GM21576 (cell line): ENCODE measurements at regions not wholly inside any gene's neighbourhood (a gene's known extent, or its start where the extent isn't known, plus 50 kb on each side); places are given as distances from the start of the nearest gene placed in this dataset.

Experiments used
- ATAC-seq: cut with Tn5 transposase; IDR thresholded peaks from one replicate; pipeline ENCODE4 v1.9.1; 2021; ENCODE audit warnings: mild to moderate bottlenecking, moderate library complexity; ENCODE audit not compliant: unreplicated experiment

DNA sequence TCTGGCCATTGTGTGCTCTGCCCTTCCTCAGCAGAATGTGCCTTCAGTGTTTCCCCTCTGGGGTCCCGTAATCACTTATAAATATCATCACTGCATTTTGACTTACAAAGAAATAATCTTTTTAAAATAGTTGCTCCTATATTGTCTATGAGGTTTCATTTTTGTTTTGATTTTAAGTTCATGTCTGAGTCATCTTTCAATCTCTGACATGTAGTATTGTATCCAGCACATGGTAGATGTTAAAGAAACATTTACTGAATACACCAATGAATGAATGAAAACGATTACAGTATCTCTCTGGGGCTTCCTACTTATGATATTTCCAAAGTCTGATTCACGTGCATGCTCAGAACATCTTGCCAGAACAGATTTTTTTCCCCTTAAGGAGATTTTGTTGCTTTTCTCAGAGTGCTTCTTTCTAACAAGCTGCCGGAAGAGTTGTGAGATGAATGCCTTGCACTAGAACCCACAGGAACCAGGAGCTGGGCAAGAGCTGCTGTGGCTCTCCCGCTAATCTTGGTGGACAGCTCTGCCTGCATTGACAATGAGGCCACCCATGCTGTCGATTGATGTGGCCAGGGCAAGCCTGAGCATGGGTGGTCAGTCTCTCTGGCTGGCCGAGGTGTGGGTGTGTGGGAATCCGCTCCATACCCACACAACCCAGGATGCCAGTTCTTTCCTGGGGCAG, 199.4 kb downstream of the CYRIA start:
- no peak for ATAC-seq

DNA sequence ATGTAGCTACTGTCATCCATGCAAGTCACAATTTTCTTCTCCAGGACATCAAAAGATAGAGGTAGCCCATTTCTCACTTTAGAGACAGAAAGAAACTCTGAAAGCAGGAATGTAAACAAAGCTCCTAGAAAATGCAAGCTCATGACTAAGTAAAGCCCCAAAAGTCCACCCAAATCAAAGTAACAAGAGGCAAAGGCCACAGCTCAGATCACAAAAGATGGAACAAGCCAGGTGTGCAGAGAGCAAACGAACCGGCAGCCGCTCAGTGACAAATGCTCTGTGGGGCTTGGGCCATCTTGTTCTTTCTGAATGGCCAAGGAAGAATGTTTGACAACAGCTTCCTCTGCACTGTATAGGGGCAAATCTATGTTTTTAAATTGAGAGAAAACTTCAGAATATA, 201.0 kb downstream of the CYRIA start:
- ATAC-seq: no peak

DNA sequence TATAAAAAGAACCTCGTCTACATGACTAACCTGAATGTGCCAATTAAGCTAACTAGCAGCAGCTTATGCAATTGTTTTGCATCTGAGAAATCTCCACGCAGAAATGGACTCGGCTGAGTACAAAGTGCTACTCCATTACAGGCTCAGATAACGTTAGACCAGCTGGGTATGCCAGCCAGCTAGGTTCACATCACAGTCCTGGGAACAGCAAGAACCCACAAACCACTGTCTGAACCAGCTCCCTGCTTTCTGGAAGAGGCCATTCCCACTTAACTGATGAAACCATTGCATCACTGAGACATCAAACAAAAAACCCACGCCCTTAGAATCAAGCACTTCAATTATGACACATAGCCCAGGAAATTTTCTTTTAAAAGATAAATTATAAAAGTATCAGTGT, 202.7 kb downstream of the CYRIA start:
- ATAC-seq: no peak

DNA sequence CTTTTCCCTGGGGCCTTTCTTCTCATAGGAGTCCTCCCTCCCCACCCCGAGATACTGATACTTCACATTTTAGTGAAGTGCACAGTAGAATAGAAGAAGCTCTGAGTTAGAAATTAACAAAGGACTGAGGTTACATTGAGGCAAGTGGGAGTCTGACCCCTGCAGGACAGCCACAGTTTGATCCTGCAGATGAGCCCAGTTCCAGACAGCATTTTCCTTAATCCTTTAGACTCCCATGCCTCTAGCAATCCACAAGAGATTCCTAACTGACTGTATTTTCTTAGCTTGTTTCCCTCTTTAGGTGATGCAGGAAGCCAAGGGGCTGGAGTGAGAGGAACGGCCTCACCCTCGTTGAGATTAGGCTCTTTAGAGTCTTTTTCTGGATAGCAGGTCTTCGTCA, 204.0 kb downstream of the CYRIA start:
- ATAC-seq: no peak

DNA sequence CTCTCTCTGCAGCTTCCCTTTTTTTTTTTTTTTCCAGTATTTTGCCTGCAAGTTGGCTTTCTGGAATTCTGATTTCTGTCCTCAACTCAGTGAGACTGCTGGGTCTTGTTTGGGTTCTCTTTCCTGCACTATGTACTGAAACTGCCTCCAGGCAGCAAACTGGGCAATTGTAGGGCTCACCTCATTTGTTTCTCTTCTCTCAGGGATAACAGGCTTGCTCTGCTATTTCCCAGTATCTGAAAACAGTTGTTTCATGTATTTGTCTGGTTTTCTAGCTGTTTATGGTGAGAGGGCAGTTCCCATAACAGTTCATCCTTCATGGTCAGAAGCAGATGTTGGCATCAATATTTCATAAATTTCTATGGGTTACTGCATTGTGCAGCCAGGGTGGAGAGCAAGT, 206.0 kb downstream of the CYRIA start:
- no peak for ATAC-seq

DNA sequence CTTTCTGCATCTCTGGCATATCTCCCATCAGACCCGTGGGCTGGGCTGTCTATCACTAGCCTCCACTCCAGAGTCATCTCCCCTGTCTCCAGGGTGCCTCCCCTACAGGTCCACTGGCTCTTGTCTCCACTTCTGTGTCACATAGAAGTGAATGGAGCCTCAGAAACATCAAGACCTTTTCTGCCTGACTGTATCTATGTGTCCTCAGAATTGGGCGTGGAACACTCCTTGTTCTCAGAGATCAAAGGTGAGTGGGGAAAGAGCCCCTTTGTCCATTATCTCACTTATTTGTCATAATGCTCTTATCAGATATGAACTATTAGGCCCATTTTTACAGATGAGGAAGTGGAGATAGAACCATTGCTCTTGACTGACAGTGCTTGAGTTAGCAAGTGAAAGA, 211.0 kb downstream of the CYRIA start:
- no peak for ATAC-seq

DNA sequence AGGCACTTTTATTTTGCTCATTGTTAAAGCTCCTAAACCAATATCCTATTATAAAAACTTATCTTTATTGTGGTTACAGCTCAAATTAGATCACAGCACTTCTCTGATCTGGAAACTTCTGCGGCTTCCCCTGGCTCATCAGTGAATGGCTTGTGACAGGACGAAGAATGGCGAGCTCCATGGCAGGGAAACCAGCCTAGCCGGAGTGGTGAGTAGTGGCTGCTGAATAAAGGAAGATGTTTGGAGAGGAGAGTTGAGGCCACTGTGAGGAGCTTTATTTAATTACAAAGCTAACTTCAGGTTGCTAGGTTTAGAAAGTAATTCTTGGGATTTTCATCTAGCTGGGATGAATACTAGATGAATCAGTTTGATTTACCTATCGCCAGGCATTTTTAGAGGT, 213.5 kb downstream of the CYRIA start:
- no peak for ATAC-seq

DNA sequence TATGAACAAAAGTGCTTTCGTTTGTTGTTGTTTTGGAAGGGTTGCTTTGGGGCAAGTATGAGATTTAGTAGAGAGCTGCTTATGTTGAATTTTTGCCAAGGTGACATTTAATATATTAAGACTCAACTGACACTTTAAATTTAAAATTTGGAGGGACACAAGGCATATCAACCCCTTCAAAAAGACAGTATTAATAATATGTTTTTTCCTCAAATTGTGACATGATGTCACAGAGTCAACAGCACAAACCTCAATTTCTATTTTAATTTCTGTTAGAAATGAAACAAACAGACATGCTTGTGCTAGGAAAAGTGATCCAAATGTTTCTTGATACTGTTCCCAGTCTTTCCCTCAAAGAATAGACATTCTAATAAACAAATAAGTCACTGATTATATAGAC, 218.9 kb downstream of the CYRIA start:
- no peak for ATAC-seq

DNA sequence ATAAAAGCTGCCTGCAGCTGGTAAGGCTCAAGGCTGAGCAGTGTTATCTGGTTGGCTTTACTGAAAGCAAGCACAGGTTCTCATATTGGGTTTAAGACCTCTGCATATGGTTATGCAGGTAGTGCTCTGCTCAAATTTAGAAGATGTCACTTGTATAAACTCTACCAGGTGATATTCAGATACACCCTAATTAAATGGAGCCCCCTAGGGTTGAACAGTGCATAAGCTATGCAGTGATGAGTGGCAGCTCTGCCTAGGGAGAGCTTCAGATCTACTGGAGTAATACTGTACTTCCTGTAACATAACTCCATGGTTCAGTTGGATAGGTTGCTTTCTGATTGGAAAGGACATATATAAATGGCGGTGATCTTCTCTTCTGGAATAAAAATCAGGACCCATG, 222.7 kb downstream of the CYRIA start:
- no peak for ATAC-seq

DNA sequence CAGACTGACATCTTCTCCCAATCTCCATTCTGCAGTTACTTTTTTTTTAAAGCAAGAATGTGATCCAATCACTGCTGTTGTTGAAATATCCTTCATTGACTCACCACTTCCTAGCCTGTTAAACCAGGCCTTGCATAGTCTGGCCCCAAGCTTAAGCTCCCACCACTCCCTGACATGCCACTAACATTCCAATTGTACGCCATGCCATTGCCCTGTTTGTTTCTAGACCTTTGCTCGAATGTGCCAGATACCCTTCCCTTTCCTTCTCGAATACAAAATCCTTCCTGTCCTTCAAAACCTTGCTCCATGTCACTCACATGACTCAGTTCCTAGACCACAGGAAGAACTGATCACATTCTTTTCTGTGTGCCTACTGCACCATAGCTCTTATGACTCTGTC, 224.2 kb downstream of the CYRIA start:
- no peak for ATAC-seq

DNA sequence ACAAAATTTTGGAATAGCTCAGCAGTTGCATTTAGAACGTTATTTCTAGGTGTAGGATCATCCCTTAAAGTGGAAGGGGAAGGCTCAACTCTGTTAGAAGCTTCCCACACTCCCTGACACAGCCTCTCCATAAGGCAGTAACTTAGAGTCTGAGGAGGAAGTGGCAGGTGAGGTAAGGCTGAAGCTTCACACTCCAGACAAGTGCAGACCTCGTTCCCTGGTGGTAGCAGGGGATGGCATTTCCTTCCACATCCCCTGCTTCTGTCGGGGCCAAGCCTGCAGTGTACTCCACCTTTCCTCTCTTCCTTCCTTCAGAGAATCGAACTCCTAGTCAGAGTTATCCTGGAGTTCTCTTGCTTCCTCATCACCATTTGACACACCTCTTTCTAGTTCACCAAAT, 224.7 kb downstream of the CYRIA start:
- ATAC-seq: no peak

DNA sequence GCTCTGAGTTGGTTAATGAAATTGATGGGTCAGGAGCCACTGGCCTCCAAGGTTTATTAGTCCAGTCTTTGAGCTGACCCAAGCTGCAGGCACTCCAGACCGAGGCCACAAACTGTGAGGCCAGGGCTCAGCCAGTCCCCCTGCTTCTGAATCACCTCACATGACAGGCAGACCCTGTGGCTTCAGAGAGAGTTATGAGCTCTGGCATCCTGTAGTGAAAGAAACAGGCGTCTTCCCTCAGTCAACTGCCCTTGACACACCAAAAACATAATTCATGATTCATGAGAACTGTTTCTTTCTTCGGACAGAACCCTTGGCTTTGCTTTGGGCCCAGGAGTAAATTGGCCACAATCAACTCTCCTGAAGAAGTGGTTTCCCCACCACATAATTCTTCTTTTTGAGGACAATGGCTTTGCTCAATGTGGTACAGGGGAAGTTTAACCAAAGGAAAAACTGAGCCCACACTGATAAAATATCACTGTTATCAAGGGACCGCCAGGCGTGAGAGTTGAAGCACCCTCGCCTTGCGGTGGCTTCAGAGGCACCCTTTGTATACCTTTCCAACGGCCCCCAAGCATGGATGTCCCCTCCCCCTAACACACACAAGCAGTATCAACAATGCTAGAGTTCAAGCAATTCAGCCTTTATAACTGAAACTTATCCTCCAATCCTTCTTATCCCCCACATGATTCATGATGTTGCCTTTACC, 226.9 kb downstream of the CYRIA start:
- no peak for ATAC-seq

DNA sequence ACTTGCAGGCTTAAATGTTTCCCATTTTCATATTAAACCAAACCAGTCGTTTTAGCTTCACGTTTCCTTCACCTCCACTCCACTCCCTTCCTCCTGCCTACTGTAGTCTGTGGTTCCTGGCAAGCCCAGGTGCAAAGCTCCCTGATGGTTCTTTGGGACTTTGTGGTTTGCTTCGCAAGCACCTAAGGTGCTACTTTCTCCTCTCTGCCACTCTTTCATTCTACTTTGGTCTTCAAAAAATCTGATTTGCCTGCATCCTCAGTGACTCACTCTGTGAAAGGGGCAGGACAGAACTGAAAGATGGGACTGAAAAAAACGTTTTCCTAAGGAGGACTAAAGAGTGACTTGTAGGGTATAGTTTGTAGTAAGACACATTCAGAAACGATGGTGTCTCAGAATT, 228.4 kb downstream of the CYRIA start:
- ATAC-seq: no peak

DNA sequence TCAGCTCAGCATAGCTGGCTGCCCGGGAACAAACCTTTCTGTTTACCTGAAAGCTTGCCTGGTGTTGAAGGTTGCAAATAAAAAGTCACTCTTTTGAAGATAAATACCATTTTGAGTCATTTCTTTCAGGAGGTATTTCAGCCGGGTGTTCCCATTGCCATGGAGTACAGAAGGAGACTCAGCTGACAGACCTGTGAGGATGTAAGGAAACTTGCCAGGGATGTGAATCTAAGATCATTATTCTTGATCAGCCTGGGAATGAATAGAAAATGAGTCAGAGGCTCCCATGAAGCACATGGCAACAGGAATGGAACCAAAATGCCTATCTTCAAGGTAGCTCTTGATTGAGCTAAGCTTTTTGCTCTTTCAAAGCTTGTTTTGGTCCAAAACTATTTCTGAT, 231.2 kb downstream of the CYRIA start:
- no peak for ATAC-seq

DNA sequence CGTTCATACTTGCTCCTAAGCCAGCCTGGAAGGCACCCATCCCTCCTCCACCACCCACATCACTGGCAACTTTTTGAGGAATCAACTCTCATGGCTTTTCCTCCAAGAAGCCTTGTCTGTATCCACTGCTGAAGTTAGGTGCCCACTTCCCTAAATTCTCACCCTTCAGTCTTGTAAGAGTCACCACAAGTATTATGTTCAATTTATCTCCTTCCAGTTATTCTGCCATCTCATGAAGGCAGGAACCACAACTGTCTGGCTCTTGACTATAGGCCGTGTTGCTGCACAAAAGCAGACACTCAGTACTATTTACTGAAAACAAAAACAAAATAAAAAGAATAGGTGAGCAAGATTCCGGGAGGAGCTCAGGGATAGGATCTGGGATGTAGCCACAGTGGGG, 234.8 kb downstream of the CYRIA start:
- ATAC-seq: no peak

DNA sequence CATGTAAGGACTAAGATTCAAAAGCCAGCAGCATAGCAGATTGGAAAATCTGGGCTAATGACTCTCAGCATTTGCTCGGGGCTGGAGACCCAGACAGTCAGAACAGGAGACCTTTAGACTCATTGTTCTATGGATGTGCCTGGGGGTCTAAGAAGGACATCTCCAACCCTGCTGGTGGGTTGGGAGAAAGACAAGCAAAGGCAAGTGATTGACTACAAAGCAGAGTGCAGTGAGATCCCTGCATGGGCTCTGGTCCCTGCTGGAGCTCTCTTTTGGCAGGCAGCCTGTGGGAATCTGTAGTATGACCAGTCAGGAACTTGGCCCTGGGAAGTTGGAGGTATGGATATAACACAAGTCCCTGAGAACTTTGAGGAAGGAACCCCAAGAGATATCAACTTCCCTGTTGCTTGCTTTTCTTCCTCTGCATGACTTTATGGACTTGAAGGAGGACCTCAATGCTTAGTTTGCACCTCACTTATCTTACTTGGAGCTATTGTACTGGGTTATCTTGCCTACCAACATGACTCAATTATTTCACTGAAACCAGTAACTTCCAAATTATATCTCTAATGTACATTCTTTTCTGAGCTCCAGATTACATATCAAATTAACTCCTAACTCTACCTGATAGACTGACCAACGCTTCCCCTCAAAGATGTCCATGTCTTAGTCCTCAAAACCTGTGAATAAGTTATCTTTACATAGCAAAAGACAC, 236.0 kb downstream of the CYRIA start:
- no peak for ATAC-seq

DNA sequence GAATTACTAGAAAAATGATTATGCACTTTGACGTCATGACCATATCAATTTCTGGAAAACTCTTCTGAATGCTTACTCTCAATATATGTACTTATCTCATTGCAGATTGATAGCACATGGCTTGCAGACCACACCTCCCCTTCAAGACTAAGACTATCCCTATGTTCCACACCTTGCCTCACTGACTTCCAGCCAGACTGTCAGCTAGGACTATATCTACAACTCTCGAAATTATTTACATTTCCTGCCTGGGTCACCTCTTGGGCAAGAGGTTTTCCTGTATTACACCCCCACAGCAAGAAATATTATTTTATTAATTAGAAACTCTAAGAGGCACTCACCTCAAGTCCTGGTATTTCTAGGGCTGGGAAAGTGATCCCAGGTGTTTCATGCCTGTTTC, 236.6 kb downstream of the CYRIA start:
- no peak for ATAC-seq

DNA sequence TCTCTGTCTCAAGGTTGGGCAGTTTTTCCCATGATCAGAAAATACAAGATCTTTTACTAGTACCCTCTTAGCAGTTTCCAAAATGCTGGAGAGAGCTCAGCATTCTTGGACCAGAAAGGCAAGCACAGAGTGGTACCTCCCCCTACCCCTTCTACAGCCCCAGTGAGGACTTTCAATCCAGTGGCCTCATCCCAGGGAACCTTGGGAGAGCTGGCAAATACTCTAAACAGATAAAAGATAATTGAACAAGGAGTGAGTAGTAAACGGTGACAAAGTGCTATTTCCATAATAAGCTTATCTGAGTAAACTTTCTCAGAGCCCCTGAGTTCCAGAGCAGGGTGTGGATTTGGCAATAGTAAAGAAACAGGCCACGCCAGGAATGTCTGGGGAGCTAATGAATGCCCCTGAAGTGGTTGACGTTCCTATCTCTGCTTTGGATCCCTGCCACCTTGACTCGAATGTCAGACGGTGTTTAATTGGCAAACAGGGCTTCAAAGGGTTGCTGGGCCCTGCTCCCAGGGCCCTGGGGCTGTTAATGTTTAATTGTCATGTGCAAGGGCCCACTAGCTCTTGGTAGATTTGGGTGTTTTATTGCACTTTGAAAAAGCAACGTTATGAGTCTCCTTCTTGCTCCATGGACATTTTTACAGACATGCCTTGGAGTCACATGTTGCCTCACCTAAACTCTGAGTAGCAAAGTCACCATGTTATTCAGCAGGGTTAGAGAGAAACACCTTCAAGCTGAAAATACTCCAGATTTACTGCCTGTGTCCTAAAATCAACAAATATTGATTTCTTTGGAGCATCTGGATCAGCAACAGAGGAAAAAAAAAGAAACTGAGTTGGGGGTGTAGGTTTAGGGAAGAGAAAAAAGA, 239.9 kb downstream of the CYRIA start:
- no peak for ATAC-seq

DNA sequence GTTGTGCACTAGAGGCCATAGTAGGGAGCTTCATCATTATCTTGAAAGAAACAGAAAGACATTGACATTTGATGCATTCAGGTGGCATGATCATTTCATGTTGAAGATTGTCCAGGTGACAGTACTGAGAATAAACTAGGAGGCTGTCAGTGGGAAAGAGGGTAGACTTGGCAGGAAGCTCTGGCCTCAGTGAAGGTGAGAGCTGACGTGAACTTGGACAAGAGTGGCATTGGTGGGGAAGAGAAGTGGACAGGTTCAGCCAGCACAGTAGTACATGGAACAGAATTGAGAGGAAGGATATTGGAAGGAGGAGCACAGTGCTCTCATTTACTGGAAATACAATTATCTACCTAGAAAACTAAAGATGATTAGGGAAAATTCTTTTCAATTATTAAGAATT, 245.2 kb downstream of the CYRIA start:
- ATAC-seq: no peak

DNA sequence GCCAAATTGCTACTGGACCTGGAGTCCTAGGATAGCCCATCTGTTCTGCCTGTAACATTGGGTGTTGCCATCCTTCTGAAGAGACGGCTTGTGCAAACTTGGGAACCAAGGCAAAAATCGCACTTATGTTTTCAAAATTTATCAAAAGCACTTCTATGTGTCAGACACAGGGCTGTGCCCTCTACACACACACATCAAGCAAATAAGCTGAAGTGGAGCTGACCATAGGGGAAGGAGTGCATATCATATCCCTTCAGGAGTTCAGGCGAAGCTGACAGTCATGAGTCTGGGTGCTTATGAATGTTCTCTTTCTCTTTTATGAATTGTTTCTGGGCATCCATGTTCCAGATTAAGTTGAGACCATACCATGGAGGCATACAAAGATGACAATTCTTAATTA, 247.9 kb downstream of the CYRIA start:
- ATAC-seq: no peak

DNA sequence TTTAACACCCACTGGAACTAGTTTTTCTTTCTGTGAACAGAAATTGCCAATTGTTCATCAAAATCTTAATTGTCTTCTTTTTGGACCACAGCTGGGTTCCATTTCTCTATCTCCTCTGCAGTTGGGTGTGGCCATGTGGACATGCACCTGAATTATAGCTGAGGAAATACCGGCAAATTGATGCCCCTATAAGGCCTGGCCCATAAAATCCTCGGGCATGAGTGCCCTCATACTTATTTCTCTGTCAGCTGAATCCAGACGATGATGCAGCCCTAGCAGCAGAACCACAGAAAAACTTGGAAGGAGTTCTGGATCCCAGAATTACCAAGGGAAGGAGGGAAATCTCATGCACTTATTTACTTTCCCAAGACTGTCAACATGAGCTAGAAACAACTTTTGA, 249.0 kb downstream of the CYRIA start:
- ATAC-seq: no peak
